Esophagus muscularis mucosa (tissue), 4 donors: ENCODE measurements at regions not wholly inside any gene's neighbourhood (a gene's known extent, or its start where the extent isn't known, plus 50 kb on each side); places are given as distances from the start of the nearest gene placed in this dataset.

Experiments
- EP300 ChIP-seq: sonication (generic); formaldehyde crosslinking; IDR thresholded peaks from one replicate; pipeline ENCODE4 v1.6.1; 2017; ENCODE audit warnings: antibody characterized with exemption
- POLR2A ChIP-seq: fragments of 450-650 bp; IDR thresholded peaks from one replicate; pipeline ENCODE4 v1.6.1; 2017; ENCODE audit warnings: antibody characterized with exemption, moderate library complexity, mild to moderate bottlenecking, low read depth
- POLR2AphosphoS5 ChIP-seq, 2 donors: sonication (generic); formaldehyde crosslinking; IDR thresholded peaks; one replicate each; pipeline ENCODE4 v1.6.1; 2017; ENCODE audit warnings: antibody characterized with exemption in 2 of 2
- TF ChIP-seq, protein P1 (sequence below), 3 experiments: fragments of 200-600 bp in 2 of 3; fragments of 450-650 bp in 1 of 3; sonication (generic) in 2 of 3; IDR thresholded peaks; one replicate each; pipeline ENCODE4 v1.5.1; 2017 to 2019; ENCODE audit warnings: antibody characterized with exemption in 3 of 3, mild to moderate bottlenecking in 2 of 3, moderate library complexity in 1 of 3

DNA sequence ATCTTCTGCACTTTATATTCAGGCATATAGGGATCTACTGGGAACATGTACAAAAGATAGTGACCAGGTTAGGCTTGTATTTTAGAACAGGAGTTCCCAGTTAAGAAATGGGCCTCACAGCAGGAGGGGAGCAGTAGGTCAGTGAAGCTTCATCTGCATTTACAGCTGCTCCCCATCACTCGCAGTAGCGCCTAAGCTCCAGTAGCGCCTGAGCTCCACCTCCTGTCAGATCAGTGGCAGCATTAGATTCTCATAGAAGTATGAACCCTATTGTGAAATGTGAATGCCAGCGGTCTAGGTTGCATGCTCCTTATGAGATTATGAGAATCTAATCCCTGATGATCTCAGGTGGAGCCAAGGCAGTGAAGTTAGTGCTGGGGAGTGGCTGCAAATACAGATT lies 224.4 kb upstream of the CYRIA start:
- TF ChIP-seq POLR2A (no peak), EP300 (no peak), POLR2AphosphoS5 (IDR thresholded peaks at IDR 0.05) (no peak)
- TF ChIP-seq, protein P1, sequence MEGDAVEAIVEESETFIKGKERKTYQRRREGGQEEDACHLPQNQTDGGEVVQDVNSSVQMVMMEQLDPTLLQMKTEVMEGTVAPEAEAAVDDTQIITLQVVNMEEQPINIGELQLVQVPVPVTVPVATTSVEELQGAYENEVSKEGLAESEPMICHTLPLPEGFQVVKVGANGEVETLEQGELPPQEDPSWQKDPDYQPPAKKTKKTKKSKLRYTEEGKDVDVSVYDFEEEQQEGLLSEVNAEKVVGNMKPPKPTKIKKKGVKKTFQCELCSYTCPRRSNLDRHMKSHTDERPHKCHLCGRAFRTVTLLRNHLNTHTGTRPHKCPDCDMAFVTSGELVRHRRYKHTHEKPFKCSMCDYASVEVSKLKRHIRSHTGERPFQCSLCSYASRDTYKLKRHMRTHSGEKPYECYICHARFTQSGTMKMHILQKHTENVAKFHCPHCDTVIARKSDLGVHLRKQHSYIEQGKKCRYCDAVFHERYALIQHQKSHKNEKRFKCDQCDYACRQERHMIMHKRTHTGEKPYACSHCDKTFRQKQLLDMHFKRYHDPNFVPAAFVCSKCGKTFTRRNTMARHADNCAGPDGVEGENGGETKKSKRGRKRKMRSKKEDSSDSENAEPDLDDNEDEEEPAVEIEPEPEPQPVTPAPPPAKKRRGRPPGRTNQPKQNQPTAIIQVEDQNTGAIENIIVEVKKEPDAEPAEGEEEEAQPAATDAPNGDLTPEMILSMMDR (IDR thresholded peaks at IDR 0.05) = no peak
